GOT3 (cell line): ENCODE measurements at regions not wholly inside any gene's neighbourhood (a gene's known extent, or its start where the extent isn't known, plus 50 kb on each side); places are given as distances from the start of the nearest gene placed in this dataset.
"Not testable (repeated sequence)": the region's sequence is repeated elsewhere in the genome, so short reads cannot be mapped to it uniquely, and the experiment has no call there.

Experiments used
- DNase-seq: peaks from one replicate; lab custom pipeline; 2025; ENCODE audit warnings: mixed read lengths; lab: John Stamatoyannopoulos, UW

DNA sequence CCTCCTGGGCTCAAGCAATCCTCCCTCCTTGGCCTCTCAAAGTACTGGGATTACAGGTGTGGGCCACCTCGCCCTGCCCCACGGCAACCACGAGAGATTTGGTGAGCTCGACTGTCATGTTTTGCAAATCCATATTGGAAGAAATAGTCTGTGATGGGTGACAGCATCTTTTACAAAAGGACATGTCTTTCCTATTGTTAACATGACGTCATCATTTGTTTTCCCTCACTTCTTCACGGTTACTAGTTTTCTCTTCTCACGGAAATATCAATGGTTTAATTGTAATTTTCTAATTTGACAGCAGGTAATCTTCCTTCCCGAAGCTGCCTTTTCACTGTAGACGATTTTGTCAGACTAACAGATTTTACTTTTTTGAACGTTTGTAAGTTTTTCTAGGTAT is 110.8 kb upstream of the GREM2 start:
- no peak for DNase-seq

GRCh38 chr1:240720976-240721375 is 109.0 kb upstream of the GREM2 start:
- DNase-seq = no peak

GRCh38 chr1:240719953-240720700 is 108.2 kb upstream of the GREM2 start:
- DNase-seq = no peak

DNA sequence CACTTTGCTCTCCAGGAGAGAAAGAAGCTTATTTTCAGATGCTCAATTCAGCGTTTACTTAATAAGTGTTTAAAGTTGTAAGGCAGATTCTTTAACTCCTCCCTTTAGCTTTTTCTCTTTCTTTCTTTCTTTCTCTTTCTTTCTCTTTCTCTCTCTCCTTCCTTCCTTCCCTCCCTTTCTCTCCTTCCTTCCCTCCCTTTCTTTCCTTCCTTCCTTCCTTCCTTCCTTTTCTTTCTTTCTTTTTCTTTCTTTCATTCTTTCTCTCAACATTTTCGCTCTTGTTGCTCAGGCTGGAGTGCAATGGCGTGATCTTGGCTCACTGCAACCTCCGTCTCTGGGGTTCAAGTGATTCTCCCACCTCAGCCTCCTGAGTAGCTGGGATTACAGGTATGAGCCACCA is 104.6 kb upstream of the GREM2 start:
- DNase-seq = not testable (repeated sequence)

- DNase-seq = no peak
Measured at GRCh38 chr1:240714568-240715292, 102.8 kb upstream of the GREM2 start.

DNA sequence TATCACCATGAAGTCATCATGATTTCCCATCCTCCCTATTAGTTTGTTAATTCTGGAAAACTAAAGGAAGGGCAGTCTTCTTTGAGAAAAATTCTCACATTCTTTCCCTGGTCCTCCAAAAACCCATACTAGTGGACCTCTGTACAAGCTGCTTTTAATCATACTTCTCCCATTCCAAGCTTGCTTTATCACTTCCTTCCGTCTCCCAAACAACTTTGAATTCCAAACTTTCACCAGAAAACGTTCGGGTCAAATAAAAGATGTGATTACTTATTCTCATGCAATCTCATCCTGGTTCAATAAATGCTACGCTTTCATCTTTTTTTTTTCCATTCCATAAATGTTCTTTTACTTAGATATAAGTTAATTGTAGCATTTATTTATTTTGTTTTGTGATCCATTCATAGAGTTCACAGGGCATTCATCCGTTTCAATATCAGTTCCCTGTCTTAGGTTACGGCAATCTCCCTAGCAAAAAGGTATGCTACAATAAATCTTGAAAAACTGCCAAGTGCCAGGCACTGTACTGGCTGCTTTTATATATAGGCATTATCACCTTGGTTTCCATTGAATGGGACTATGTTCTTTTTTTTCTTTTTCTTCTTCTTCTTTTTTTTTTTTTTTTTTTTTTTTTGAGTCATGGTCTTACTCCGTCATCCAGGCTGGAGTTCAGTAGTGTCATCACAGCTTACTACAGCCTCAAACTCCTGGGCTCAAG is 100.2 kb upstream of the GREM2 start:
- no peak for DNase-seq

DNA sequence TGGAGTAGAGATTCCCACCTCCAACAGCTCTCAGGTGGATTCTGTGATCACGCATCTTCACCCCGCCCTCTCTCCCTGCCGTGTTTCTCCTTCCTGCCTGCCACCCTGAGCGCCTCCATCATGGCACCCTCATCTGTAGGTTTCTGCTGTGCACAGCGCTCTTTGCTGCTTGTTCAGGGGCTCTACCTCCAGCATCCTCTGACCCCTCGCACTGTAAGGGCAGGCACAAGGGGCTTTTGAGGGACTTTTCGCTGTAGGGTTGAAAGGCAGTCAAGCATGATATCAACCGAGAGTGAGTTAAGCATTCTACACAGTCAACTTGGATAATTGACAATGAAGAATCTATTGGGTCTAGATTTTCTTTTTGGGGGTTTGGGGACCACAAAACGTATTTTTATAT is 99.1 kb upstream of the GREM2 start:
- no peak for DNase-seq

DNA sequence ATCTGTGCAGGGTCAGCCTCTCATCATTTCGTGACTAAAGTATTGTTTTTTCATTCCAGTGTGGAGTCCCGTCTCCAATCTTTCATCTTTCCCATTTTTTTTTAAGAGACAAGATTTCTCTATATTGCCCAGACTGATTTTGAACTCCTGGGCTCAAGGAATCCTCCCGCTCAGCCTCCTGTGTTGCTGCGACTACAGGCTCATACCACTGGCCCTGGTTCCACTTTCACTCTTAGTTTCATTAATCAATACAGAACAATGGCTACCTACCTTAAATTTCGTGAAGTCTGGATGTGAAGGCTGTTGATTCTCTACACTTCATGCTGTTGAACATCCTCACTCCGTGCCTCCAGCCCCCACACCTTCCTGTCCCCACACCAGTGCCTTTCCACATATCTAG is 97.7 kb upstream of the GREM2 start:
- DNase-seq = no peak

DNA sequence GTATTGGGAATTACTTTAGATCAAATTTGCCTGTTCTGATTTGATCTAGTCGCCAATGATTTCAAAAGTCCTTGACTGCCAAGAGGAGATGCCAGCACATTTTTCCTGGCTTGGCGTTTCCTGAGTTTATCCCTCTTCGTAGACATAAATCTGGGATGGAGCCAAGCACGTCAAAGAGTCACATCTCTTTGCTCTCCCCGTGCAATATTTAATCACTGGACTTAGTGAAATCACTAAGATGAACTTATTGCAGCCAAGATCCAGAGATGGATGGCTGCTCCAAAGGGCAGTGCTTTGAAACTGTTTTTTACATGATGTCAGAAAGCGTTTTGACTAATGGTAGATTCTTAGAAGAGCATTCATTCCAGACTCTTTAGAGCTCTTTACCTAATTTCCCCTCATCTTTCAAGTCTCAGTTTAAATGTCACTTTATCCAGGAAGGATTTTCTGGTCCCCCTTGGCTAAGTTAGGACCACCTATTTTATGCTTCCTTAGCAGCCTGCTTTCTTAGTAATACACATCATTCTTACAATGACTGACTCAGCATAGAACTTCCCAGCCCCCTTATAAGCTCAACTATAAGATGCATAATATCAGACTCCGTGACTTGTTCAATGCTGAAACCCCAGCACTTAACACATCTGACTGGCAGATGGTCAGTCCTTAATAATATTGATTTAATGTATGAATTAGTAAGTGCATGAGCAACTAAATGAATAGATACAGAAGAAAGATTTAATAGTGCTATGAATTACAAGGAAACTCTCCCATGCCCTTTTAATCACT is 94.4 kb upstream of the GREM2 start:
- no peak for DNase-seq

DNA sequence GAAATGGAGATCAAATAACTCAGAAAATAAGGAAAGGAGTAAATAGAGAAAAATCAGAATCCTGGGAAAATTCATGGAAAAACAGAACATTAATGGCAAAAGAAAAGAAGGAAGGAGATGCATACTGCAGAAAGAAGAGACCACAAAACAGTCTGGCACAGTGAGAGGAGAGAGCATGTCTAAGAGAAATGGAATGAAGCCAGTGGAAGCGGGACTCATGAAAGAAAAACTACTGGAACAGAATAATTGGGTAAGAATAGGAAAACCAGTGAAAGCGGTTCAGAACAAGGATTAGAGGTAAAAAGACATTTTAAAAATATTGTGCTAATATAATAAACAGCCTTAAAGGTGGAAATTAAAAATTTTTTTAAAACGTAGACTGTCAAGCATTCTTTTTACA is 93.6 kb upstream of the GREM2 start:
- DNase-seq = no peak

- DNase-seq = no peak
Measured at GRCh38 chr1:240701412-240701811, 89.5 kb upstream of the GREM2 start.

DNA sequence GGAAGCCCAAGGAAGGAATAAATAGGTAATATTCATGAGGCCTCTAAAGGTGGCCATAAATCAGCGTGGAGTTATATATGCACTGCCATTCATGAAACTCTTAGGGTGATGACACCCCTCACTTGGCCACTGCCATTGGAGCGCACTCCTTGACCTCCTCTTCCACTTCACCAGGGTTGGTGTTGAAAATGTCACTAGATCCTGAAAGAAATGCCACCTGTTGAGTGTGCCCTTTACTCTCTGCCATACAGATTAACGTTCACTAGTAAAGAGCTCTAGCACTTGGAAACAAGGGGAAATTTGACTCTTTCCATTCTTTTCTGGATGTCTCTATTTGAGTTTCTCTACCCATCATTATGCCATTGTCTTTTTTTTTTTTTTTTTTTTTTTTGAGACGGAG is 83.5 kb upstream of the GREM2 start:
- no peak for DNase-seq

- no peak for DNase-seq
Measured at GRCh38 chr1:240693844-240694243, 81.9 kb upstream of the GREM2 start.

DNA sequence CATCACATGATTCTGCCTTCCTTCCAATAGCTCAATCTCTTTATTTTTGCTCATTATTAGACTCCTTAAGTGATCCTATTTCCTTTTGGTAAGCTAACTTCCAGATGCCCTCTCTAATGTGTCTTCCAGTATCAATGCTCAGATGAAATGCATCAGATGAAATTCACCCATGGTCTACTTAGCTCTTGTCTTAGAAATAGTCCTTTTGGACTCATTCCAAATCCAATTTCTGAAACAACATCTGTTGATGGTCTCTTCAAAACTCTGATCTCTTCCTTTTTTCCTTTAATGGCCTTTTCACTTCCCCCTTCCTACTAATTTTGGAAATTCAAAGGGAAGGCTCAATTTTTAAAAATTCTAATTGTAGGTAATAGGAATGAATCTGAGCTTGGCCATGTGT is 81.1 kb upstream of the GREM2 start:
- DNase-seq = no peak

DNA sequence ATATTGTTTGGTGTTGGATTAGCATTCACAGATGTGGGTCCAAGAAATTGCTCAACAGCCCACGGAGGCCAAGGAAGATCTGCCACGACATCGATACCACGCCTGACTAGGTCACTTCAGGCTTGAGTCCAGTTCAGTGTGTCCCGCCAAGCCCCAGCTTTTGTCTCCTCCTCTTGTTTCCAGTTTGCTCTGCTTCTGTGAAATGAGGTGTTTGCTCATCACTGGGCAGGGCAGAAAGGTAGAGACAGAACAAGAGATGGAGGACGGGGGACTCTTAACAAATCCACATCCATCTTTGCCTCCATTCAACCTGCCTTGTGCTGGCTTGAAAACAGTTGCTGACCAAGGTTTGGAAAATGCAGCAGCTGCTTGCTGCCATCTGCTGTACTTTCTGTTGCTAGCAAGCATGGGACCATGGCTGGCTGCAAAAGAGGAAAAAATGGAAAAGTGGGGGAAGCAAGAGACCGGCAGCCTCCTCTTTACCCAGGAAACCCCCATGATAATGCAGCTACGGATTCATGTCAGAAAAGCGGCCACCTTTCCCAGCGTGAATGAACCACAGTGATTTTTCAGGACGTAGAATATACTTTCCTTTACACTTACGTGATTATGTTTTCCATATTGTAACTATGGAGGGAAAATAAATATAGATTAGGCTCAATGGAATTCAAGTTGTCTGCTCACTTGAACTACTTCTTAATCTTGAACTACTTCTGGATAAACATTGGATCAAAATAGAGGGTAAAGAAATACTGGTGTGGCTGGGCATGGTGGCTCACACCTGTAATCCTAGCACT is 80.2 kb upstream of the GREM2 start:
- peak; percentile 56 for DNase-seq

GRCh38 chr1:240691501-240691900 is 79.5 kb upstream of the GREM2 start:
- no peak for DNase-seq

GRCh38 chr1:240687820-240688219 is 75.9 kb upstream of the GREM2 start:
- no peak for DNase-seq

GRCh38 chr1:240683576-240683975 is 71.6 kb upstream of the GREM2 start:
- no peak for DNase-seq

DNA sequence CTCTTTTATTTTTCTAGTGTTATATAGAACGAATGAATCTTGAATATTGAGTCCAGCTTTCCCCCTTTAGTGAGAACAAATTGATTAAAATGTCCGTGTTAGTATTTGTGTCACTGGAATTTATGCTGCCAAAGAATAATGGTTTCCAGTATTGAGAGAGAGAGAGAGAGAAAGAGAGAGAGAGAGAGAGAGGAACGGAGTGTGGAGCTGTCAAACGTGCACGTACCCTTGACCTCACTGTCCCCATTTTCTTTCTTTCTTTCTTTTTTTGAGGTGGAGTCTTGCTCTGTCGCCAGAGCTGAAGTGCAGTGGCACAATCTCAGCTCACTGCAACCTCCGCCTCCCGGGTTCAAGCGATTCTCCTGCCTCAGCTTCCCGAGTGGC is 70.9 kb upstream of the GREM2 start:
- no peak for DNase-seq

GRCh38 chr1:240682166-240682858 is 70.4 kb upstream of the GREM2 start:
- DNase-seq = no peak
